ENCODE measurements at regions not wholly inside any gene's neighbourhood (a gene's known extent, or its start where the extent isn't known, plus 50 kb on each side); places are given as distances from the start of the nearest gene placed in this dataset.
"Not testable (repeated sequence)": the region's sequence is repeated elsewhere in the genome, so short reads cannot be mapped to it uniquely, and the experiment has no call there.

DNA sequence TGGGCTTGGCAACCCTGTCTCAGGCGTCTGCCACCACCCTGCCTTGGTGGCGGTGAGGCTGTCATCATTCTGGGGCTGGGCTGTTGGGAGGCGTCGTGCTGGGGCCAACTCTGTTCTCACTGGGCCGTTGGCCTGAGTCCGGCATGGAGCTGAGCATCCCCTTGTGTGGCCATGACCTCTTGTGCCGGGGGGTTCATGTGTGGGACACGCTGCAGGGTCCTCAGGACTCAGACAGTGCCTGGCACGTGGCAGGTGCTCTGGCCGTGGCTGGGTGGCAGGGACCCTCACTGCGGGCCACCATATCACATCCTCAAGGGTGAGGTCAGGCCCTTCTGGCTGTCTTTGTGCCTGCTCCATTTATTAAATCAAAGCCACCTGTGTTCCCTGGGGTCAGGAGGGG lies 197.4 kb downstream of the BANP start:
- not testable (repeated sequence) for DNase-seq

DNA sequence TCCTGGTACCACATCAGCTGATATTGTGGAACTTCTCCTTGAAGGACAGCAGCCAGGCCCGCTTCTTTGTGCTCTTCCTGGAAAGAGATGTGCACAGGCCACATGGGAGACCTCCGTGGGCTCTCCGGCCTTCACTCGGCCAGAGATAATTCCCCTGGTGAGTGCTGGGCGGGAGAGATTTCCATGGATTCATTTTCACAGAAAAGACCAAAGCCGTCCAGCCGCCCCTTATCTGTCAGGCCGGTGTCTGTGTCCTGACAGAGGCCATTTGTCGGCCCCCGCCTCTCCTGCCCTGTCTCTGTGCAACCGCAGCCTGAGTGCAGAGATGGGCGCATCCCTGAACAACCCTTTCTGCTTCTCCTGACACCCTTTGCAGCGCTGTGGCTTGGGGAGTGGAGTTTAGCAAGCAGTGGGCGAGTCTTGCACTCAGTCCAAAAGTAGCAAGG lies 197.9 kb downstream of the BANP start:
- not testable (repeated sequence) for DNase-seq

DNA sequence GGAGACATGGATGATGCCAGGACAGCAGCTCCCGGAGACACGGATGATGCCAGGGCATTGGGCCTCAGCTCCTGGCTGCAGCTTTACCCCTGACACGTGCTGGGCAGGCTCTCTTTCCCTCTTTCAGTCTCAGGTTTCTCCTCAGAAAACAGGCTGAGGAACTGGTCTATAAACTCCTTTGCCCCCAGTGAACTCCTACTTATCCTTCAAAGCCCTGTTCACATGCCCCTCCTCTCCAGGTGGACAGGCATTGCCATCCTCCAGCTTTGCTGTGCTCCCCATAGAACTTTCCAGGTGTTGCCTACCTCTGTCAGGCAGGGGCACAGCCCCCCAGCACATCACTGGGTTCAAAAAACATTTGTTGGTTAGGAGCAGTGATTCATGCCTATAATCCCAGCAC lies 198.4 kb downstream of the BANP start:
- not testable (repeated sequence) for DNase-seq

DNA sequence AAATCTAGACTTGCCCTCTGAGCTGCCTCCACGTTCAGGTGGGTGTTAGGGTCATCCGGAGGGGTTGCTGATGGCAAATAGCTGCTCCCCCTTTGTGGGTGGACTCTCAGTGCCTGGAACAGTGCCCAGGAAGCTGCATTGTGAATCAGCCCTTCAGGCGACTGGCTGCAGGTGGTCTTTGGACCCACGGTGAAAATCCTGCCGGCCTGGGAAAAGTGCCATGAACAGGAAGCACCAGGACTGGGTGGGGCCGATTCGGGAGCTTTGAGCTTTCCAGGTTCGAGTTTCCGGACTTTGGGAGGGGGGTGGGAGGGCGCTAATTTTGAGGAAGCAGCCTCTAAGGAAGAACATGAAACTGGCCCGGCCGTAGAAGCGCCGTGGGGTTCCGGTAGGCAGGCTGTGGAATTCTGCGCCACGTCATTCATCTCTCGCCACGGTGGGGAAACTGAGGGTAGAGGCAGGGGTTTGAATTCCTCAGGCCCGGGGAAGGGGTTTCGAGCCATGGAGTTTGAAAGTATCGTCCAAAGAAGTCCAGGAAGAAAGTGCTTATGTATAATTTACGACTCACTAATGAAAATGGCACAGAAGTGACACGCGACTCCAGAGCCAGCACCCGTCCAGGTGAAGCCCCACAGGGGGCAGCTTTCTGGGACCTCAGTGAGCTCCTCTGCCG lies 199.4 kb downstream of the BANP start:
- DNase-seq, result not testable (repeated sequence)

DNA sequence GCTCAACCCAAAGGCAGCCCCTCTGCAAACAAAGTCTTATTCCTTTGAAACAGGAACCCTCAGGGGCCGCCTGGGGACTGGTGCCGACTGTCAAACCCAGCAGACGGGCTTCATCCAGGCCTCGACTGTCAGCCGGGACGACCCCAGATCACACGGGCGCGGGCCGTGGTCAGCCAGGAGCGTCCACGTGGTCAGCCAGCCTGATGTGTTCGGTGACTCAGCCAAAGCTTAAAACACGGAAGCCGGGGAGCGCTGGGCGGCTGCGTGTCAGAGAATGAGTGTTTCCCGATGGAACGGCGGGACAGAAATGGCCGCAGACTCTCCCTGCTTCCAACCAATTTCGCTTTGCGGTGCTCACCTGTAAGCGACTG lies 199.9 kb downstream of the BANP start:
- DNase-seq, result not testable (repeated sequence)

DNA sequence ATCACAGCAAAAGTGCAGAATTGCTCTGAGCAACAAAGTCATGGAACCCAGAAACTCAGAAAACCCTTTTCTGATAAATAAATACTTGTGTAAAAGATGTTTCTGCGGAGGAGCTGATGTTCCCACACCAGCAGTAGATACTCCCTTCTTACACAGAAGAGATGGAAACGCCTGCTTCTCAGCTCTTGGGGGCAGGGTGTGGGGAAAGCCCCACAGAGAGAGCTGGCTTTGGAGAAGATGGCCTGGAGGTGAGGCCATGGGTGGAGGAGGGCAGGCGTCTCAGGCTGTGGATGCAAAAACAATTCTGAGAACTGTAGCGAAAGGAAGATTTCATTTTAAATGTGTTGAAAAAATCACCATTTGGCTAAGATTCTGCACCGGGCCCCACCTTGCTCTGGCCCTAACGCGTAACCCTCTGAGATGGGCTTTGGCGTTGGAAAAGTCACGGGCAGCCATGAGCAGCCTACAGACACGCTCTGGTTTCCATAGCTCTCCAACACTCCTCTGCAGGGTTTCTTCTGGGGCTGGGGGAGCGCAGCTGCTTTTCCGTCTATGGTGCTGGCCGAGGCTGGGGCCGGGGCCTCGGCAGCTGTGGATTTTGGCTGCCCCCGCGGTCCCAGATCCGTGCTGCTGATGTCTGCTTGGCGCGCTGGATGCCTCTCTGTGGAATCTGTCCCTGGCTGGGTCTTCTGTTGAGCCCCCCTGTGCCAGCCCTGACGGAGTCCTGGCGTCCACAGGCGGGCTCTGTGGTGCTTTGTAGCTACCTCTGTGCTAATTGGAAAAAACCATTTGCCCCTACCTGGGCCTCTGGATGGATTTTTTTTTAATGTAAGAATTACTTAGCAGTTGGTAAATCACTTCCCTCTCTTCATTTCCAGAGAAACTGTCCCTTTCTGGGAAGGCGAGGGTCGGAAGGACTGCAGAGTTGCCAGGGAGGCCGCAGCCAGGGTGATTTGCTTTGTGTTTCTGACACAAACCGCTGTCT lies 200.9 kb downstream of the BANP start:
- DNase-seq, result not testable (repeated sequence)

DNA sequence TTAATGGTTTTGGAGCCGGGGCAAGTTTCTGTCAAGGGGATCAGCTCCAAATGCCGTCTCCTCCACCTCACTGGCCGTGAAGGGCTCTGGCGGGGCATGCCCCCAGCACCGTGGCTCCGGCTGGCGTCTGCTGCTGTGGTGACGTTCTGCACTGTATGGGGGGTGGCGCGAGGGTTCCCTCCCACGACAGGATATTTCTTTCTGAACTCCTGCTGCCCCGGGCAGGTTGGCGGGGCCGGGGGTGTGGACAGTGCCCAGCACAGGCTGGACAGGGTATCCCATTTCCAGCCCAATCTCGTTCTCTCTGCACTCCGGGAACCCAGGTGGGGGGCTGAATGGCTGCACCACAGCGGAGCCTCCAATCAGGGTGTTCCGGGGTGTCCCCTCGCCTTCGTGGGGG lies 201.6 kb downstream of the BANP start:
- not testable (repeated sequence) for DNase-seq

DNA sequence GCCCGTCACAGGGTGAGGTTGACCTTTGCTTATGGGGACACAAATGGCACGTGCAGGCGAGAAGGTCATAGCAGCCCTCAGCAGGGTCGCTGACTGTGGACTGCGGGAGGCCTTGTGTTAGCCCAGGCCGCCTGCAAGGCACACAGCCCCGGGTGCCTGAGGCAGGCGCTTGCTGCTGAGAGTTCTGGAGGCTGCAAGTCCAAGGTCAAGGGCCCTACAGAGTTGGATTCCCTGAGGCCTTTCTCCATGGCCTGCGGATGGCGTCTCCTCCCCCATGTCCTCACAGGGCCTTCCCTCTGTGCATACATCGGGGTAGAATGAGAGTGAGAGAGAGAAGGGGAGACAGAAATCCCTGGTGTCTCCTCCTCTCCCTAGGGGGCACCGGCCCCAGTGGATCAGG lies 202.3 kb downstream of the BANP start:
- DNase-seq, result not testable (repeated sequence)

DNA sequence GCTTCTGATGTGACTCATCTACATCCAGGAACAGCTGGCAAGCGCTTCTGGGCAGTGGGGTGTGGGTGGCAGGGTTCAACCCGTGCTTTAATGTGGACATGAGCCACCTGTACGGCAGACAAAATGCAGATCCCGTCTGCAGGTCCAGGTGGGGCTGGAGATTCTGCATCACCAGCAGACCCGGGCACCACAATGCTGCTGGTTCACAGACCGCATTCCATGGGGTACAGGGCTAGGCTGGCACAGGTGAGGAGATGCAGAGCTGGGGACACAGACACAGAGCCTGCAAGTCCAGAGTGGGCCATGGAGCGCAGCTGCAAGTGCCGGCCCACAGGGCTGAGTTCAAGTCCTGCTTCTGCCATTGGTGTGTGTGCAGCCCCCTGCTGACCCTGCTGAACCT lies 203.7 kb downstream of the BANP start:
- DNase-seq, result not testable (repeated sequence)

DNA sequence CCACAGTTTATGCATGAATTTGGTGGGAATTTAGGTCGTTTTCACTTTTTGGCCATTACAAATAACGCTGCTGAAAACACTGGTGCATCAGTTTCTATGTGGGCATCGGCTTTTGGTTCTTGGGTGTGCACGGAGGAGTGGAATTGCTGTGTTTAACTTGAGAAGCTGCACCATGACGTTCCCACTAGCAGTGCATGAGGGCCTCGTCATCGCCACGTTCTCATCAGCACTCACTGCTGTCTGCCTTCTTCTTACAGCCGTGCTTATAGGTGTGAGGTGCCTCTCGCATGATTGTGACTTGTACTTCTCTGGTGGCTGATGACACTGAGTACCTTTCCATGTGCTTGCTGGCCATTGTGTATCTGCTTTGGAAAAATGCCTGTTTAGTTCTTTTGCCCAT lies 204.4 kb downstream of the BANP start:
- not testable (repeated sequence) for DNase-seq

DNA sequence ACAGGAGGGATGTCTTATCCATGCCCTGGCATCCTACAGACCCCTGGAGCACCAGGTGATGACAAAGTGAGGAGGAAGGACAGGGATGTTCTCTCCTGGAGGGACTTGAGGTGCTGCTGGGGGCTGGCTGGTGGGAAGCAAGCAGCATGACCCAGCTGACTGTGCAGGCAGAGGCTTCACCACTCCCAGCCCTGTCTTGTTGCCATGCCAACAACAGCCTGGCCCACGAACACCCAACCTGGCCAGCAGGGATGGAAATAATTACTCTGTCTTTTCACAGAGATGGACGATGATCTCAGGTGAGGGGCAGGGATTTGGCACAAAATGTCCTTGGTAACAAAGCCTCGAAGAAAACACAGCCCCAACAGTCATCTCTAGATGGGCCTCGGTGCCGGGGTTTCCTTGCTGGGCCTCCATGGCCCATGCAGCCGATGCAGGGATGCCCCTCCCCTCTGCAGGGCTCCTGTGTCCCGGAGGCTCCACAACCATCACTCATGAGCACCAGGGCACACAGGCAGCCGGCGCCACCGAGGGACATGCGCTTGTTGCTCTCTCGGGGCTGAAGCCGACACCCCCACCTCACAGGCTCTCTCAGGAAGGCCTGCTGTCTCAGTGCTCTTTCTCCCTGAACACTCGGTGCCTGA lies 205.5 kb downstream of the BANP start:
- DNase-seq, result not testable (repeated sequence)

DNA sequence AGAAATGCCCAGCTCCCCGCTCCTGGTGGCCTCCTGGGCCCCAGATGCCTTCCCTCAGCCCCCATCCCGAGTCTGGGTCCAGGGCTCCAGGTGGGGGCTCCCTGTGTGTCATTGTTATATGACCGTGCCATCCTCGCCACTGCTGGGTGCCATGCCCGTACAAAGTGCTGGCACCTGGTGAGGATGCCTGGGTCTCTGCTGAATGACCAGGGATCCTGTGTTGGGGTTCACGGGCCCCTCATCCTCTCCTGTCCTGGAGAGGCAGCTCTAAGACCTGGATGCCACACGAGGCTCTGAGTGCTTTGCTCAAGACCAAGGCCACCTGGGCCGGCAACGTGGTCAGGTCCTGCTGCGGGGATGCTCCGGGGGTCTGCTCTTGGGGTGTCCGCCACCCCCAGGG lies 206.5 kb downstream of the BANP start:
- DNase-seq, result not testable (repeated sequence)

DNA sequence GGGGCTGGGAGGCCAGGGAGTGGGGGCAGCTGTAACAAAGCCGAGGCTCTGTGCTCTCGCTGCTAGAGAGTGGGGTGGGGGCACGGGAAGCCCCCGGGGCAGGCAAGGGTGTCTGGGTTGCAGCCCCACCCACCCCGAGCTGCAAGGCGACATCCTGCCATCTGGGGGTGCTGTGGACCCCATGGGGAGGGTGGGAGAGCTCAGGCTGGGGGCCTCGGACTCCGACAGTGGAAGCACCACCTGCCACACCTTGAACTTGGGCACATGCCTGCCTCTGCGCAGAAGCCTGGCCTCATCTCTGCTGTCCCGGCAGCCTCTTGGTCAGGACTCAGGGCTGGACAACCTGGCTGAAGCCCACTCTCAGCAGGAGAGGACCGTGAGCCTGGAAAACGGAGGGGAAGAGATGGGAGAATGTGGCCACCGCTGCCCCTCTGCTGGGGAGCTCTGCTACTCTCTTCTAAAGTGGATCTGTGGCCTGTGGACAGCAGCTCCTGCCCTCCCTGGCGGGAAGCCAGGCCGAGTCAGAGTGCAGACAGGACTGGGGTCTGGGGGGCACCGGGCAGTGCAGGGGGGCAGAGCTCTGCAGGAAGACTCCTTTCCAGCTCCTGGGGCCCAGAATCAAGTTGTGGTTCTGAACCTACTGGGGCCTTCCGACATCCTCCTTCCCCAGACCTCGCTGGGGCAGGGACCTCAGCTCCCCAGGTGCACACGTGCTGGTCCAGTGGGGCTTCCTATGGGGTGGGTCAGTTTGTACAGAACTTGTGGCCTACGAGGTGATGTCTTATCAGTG lies 207.2 kb downstream of the BANP start:
- DNase-seq, result not testable (repeated sequence)

DNA sequence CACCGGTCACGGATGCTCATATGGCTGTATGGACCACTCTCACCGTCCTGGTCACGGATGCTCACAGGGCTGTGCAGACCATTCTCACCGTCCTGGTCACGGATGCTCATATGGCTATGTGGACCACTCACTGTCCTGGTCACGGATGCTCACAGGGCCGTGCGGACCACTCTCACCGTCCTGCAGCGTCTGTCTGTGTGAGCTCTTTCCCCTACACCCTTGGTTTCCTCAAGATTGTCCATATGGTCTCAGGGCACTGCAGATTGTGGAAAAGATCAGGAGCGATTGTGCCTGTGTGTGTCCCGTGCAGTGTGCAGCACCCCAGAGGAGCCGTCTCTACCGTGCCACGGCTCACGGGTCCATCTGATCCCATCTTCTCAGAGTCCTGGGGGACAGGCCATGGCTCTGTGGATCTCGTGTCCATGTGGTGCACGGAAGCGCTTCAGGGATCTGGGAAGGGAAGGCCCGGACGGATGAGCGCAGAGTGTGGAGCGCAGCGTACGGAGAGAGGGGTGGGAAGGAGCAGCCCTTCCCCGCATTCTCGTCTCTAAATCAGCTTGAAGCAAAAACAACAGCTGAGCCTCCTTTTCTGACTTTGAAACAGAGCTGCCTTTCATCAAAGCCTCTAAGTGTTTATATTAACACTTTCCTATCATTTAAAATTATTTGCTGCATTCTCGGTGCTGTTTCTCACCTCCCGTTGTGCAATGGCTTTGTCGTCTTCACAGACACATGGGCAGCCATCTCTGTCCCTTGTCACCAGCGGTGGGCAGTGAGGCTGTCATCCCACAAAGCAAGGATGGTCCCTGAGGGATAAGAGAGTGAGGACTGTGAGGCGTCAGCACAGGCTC lies 208.0 kb downstream of the BANP start:
- DNase-seq, result not testable (repeated sequence)

DNA sequence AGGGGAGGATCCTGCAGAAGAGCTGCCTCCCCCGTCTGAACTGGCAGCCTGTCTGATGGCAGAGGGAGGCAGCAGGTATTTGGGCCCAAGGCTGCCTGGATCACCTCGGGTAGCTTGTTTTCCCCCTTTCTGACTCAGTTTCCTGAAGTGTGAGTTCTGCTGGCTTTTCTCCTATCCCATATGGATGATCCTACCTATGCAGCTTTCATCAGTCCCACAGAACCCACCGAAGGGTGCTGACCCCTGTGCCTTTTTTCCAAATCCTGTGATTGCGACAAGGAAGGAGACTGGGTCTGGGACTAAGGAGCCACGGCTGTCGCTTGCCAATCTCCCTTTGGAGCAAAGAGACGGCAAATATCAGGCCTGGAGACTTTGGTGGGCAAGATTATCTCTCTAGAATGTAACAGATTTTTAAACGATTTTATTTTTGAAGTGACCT lies 208.7 kb downstream of the BANP start:
- not testable (repeated sequence) for DNase-seq

DNA sequence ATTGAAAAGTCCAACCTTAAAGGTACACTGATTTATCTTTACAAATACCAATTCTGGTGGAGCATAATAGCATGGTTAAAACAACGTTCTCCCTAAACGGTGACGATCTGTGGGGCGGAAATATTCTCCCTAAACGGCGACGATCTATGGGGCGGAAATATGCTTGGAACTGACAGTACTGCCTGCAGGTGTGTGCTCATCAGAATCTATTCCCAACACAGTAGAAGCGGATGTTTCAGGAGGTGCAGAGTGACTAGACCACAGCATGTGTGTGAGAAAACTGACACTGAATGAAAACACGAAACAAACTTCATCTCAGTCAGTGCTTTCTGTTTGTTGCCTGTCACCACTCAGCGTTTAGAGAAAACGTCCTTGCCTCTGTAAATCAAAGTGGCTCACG lies 210.0 kb downstream of the BANP start:
- not testable (repeated sequence) for DNase-seq

DNA sequence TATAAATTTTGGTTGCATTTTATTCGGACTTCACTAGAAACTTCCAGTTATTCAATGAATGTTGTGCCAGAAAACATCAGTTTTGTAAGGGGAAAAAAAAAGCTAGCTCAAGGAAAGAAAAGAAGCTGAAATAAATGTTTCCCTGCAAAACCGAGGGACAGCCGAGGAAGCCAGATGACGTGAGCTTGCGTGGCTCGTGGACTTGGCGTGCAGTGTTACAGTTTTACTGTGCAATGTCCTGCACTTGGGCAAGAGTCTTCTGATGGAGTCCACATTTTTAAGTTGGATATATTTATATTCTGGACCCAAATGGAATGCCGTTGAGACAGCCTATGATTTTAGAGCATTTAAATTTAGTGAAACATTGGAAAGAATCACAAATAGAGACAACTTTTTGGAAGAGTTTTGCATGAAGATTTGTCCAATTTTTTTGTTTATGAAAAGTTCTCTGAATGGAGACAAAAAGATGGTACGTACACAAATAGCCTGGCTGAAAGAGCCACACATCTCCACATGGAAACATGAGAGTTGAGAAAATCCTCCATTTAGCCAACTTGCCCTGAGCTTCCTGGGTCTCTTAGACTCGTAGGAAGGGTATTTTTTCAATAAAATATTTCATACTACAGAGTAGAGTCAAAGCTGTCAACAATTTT lies 210.5 kb downstream of the BANP start:
- DNase-seq, result not testable (repeated sequence)

DNA sequence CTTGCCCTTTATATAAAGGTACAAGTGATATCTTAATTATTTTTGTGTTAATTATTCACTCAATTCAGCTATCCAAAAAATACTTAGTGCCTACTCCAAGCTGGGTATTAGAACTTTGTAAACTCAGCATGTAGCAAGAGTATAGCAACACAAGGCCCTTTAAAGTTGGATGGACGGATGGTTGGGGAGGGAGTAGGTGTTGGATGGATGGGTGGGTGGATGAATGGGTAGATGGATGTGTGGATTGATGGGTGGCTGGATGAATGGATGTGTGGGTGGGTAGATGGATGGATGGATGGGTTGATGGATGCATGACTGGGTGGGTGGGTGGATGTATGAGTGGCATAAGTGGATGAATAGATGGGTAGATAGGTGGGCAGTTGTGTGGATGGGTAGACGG lies 211.5 kb downstream of the BANP start:
- DNase-seq, result not testable (repeated sequence)

DNA sequence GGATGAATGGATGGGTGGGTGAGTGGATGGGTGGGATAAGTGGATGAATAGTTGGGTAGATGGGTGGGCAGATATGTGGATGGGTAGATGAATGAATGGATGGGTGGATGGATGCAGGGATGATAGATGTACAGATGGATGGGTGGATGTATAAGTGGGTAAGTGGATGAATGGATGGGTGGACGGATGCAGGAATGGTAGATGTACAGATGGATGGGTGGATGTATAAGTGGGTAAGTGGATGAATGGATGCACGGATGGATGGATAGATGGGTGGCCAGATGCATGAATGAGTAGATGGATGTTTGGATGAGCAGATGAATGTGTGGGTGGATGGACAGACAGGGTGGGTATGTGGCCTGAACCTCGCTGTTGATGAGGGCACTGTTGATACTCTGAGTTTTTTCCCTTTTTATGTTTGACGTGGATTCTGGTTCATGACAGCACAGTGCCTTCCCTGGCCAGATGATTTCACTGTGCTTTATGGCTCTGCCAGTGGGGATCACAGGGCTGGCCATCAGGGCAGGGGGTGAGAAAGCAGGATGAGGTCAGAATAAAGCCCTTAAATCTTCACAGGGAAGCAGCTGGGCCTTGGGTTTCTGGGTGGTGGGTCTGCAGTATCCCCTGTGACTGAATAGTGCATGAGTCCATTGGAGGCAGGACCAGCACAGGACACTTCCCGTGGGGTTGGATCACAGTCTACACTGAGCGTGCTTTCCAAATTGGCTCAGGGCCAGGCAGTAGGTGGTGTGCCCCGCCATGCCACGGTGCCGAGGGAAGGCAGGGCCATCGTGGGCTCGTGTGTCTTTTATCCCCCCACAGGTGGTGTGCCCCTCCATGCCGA lies 213.2 kb downstream of the BANP start:
- DNase-seq, result not testable (repeated sequence)

DNA sequence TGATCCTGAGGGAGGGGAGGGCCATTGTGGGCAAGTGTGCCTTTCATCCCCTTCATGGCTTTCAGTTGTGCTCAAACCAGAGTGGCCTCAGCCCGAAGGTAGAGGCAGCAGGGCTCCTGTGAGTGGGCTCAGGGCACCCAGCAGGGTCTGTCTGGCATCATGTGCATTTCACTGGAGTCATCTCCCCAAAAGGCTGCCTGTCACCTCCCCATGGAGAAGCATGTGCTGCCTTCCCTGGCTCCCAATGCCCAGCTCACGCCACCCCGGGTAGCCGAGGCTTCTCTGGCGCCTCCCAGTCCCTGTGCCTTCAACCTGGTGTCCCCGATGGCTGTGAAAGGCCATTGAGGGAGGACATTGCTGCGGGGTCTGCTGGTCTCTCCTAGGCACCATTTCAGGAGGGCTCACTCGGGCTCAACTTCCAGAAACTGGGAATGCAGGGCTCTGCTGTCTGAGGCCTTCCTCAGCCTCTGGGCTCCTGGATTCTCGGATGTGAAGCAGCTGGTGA lies 213.9 kb downstream of the BANP start:
- not testable (repeated sequence) for DNase-seq

Data from CD4-positive, alpha-beta T cell treated with Interleukin-17A for 4 hours (primary cell).